ENCODE measurements at regions not wholly inside any gene's neighbourhood (a gene's known extent, or its start where the extent isn't known, plus 50 kb on each side); places are given as distances from the start of the nearest gene placed in this dataset.

- Histone ChIP-seq H3K27me3 (ENCODE audit: control insufficient read depth, insufficient read depth, low read length) (no peaks in the 10 kb centered on the region), H3K4me3 (ENCODE audit: low read depth, low read length) (no peak overlapping the region), H3K36me3 (ENCODE audit: control insufficient read depth, insufficient read depth, low read length) (no peaks in the 10 kb centered on the region)
- DNase-seq (ENCODE audit: low read depth) = no peak
- TF ChIP-seq, protein P1, sequence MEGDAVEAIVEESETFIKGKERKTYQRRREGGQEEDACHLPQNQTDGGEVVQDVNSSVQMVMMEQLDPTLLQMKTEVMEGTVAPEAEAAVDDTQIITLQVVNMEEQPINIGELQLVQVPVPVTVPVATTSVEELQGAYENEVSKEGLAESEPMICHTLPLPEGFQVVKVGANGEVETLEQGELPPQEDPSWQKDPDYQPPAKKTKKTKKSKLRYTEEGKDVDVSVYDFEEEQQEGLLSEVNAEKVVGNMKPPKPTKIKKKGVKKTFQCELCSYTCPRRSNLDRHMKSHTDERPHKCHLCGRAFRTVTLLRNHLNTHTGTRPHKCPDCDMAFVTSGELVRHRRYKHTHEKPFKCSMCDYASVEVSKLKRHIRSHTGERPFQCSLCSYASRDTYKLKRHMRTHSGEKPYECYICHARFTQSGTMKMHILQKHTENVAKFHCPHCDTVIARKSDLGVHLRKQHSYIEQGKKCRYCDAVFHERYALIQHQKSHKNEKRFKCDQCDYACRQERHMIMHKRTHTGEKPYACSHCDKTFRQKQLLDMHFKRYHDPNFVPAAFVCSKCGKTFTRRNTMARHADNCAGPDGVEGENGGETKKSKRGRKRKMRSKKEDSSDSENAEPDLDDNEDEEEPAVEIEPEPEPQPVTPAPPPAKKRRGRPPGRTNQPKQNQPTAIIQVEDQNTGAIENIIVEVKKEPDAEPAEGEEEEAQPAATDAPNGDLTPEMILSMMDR (IDR thresholded peaks at IDR 0.05; ENCODE audit: insufficient read depth, low read length, poor library complexity, severe bottlenecking) = no peak
These were observed 1708.9 kb upstream of the CELF4 start for GRCh38 chr18:39274535-39274934.

DNA sequence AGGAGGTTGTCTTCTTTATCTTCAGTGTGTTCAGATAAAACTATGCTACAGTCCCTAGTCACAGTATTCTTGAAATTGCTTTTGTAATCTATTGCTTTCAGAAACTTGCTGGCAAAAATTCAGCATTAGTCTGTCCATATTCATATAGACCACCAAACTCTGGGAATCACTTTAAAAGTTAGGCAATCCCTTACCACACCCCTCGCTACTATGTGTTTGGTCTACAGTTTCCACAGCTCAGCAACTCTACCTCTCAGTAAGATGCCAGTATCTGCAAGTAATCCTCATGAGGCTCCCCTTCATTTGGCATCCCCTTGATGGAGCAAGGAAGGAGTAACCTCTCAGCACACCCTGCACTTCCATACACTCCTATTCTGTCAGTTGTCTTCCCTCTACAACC is 1706.6 kb upstream of the CELF4 start:
- TF ChIP-seq, protein P1 (IDR thresholded peaks at IDR 0.05; ENCODE audit: insufficient read depth, low read length, poor library complexity, severe bottlenecking) = no peak
- Histone ChIP-seq H3K4me3 (ENCODE audit: low read depth, low read length) (no peak overlapping the region), H3K36me3 (ENCODE audit: control insufficient read depth, insufficient read depth, low read length) (no peaks in the 10 kb centered on the region), H3K27me3 (ENCODE audit: control insufficient read depth, insufficient read depth, low read length) (no peaks in the 10 kb centered on the region)
- no peak for DNase-seq (ENCODE audit: low read depth)

DNA sequence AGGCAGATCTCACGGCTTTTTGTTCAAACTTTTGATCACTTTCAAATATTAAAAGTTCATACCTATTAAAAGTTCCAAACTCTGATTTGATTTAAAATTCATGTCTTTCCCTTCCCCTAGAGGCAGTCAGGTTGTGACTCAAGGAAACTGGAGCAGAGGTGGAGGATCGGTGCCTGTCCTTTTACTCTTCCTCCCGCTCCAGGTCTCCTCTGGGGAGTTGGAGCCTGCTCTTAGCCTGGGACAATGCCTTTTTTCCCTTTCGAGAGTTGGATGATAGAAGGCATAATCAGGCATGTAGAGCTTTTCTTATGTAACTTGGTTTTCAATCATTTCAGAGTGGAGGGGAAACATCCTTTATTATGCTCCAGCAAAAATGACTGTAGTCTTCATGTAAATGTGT is 1706.1 kb upstream of the CELF4 start:
- H3K4me3 ChIP-seq (ENCODE audit: low read depth, low read length) = no peak overlapping the region
- no peak for DNase-seq (ENCODE audit: low read depth)
- no peaks in the 10 kb centered on the region for H3K36me3 ChIP-seq (ENCODE audit: control insufficient read depth, insufficient read depth, low read length)
- H3K27me3 ChIP-seq (ENCODE audit: control insufficient read depth, insufficient read depth, low read length) = no peaks in the 10 kb centered on the region
- TF ChIP-seq, protein P1 (IDR thresholded peaks at IDR 0.05; ENCODE audit: insufficient read depth, low read length, poor library complexity, severe bottlenecking) = no peak

- no peak for DNase-seq (ENCODE audit: low read depth)
- no peaks in the 10 kb centered on the region for H3K36me3 ChIP-seq (ENCODE audit: control insufficient read depth, insufficient read depth, low read length)
- no peaks in the 10 kb centered on the region for H3K27me3 ChIP-seq (ENCODE audit: control insufficient read depth, insufficient read depth, low read length)
- TF ChIP-seq, protein P1 (IDR thresholded peaks at IDR 0.05; ENCODE audit: insufficient read depth, low read length, poor library complexity, severe bottlenecking) = no peak
- no peak overlapping the region for H3K4me3 ChIP-seq (ENCODE audit: low read depth, low read length)
These were observed 1695.0 kb upstream of the CELF4 start for GRCh38 chr18:39260565-39260964.

- Histone ChIP-seq H3K4me3 (ENCODE audit: low read depth, low read length) (no peak overlapping the region), H3K36me3 (ENCODE audit: control insufficient read depth, insufficient read depth, low read length) (no peaks in the 10 kb centered on the region), H3K27me3 (ENCODE audit: control insufficient read depth, insufficient read depth, low read length) (no peaks in the 10 kb centered on the region)
- TF ChIP-seq, protein P1 (IDR thresholded peaks at IDR 0.05; ENCODE audit: insufficient read depth, low read length, poor library complexity, severe bottlenecking) = no peak
- DNase-seq (ENCODE audit: low read depth) = no peak
These were observed 1694.1 kb upstream of the CELF4 start for GRCh38 chr18:39259736-39260135.

GRCh38 chr18:39244242-39244641 is 1678.6 kb upstream of the CELF4 start:
- no peaks in the 10 kb centered on the region for H3K27me3 ChIP-seq (ENCODE audit: control insufficient read depth, insufficient read depth, low read length)
- TF ChIP-seq, protein P1 (IDR thresholded peaks at IDR 0.05; ENCODE audit: insufficient read depth, low read length, poor library complexity, severe bottlenecking) = no peak
- no peak overlapping the region for H3K4me3 ChIP-seq (ENCODE audit: low read depth, low read length)
- no peaks in the 10 kb centered on the region for H3K36me3 ChIP-seq (ENCODE audit: control insufficient read depth, insufficient read depth, low read length)
- no peak for DNase-seq (ENCODE audit: low read depth)

Data from kidney epithelial cell (primary cell).